NT2/D1 (cell line): ENCODE measurements at regions not wholly inside any gene's neighbourhood (a gene's known extent, or its start where the extent isn't known, plus 50 kb on each side); places are given as distances from the start of the nearest gene placed in this dataset.

Experiments used
- SUZ12 ChIP-seq: IDR thresholded peaks from 2 replicates; pipeline ENCODE4 v1.6.1; 2011; ENCODE audit not compliant: insufficient read length, insufficient read depth; ENCODE audit errors: extremely low read depth
- YY1 ChIP-seq: IDR thresholded peaks from 2 replicates; pipeline ENCODE4 v1.6.1; 2011; ENCODE audit not compliant: insufficient read length, insufficient read depth

- no peak for TF ChIP-seq YY1
- no peak for TF ChIP-seq SUZ12
Measured at GRCh38 chr1:5084676-5085075, 430.3 kb downstream of the AJAP1 start.
